ENCODE measurements at regions not wholly inside any gene's neighbourhood (a gene's known extent, or its start where the extent isn't known, plus 50 kb on each side); places are given as distances from the start of the nearest gene placed in this dataset.

DNA sequence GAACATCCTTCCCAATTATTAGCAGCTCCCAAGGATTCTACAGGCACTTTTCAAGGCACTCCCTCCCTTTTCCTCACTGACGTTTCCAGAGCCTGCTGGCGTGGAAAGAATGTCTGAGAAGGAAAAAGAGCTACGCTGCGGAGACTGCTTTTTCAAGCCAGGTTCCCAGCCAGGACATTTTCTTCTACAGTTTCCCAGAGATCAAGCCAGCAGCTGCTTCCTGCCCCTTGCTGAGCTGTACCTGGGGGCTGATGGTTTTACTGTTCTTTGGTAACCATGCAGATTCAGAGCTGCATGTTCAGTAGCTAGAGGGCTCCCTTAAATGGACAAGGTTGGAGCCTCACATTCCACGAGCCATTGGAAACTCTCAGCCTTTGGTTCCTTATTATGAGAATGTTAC, 133.4 kb downstream of the EVX1 start:
- H3K36me3 ChIP-seq: no peaks in the 10 kb centered on the region
- TF ChIP-seq, protein P1, sequence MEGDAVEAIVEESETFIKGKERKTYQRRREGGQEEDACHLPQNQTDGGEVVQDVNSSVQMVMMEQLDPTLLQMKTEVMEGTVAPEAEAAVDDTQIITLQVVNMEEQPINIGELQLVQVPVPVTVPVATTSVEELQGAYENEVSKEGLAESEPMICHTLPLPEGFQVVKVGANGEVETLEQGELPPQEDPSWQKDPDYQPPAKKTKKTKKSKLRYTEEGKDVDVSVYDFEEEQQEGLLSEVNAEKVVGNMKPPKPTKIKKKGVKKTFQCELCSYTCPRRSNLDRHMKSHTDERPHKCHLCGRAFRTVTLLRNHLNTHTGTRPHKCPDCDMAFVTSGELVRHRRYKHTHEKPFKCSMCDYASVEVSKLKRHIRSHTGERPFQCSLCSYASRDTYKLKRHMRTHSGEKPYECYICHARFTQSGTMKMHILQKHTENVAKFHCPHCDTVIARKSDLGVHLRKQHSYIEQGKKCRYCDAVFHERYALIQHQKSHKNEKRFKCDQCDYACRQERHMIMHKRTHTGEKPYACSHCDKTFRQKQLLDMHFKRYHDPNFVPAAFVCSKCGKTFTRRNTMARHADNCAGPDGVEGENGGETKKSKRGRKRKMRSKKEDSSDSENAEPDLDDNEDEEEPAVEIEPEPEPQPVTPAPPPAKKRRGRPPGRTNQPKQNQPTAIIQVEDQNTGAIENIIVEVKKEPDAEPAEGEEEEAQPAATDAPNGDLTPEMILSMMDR (IDR thresholded peaks at IDR 0.05): no peak
- H3K4me3 ChIP-seq: no peak overlapping the region
- no peak overlapping the region for H3K27ac ChIP-seq
- no peaks in the 10 kb centered on the region for H3K4me1 ChIP-seq
- intact Hi-C loops (cut with DNase I): no loop called here
- H3K27me3 ChIP-seq: no peaks in the 10 kb centered on the region
- no peak overlapping the region for H3K9ac ChIP-seq (ENCODE audit: low read depth in 2 of 2, low read length in 2 of 2)
- H3K9me3 ChIP-seq: no peaks in the 10 kb centered on the region
- no peak for DNase-seq

DNA sequence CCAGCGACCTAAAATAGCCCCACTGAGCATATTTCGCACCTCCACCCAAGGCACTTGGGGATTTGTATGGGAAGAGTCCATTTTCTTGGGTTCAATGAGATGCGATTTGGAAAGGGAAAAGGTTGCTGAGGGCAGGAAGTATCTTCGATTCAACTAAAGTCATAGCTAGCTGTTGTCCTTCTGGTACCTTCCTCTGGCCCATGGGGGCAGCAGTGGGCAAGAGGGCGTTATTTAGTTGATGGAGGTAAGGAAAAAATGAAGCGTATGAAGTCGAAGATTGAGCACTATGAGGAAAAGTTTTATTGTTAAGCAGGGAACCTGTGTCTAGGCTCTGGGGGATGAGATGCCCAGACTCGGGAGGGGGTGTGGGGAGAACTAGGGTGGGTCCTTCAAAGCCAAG, 135.4 kb downstream of the EVX1 start:
- H3K4me3 ChIP-seq: no peak overlapping the region
- intact Hi-C loops (cut with DNase I): no loop called here
- TF ChIP-seq, protein P1 (IDR thresholded peaks at IDR 0.05): no peak
- no peaks in the 10 kb centered on the region for H3K36me3 ChIP-seq
- H3K27ac ChIP-seq: no peak overlapping the region
- H3K27me3 ChIP-seq: no peaks in the 10 kb centered on the region
- H3K9me3 ChIP-seq: no peaks in the 10 kb centered on the region
- no peak for DNase-seq
- H3K4me1 ChIP-seq: no peaks in the 10 kb centered on the region
- no peak overlapping the region for H3K9ac ChIP-seq (ENCODE audit: low read depth in 2 of 2, low read length in 2 of 2)

DNA sequence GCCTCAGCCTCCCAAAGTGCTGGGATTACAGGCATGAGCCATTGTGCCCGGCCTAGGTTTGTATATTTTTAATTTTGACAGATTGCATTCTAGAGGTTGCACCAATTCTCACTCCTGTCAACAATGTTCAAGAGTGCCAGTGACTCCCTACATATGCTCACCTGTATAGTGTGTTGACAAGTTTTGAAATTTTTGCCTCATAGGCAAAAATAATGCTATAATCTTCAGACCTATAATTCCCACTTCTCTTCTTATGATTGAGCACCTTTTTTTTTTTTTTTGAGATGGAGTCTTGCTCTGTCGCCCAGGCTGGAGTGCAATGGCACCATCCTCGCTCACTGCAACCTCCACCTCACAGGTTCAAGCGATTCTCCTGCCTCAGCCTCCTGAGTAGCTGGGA, 139.7 kb downstream of the EVX1 start:
- Histone ChIP-seq H3K27ac (no peak overlapping the region), H3K4me3 (no peak overlapping the region), H3K4me1 (no peaks in the 10 kb centered on the region), H3K36me3 (no peaks in the 10 kb centered on the region), H3K9me3 (no peaks in the 10 kb centered on the region), H3K9ac (ENCODE audit: low read depth in 2 of 2, low read length in 2 of 2) (no peak overlapping the region), H3K27me3 (no peaks in the 10 kb centered on the region)
- TF ChIP-seq, protein P1 (IDR thresholded peaks at IDR 0.05): no peak
- DNase-seq: no peak
- intact Hi-C loops (cut with DNase I): no loop called here

DNA sequence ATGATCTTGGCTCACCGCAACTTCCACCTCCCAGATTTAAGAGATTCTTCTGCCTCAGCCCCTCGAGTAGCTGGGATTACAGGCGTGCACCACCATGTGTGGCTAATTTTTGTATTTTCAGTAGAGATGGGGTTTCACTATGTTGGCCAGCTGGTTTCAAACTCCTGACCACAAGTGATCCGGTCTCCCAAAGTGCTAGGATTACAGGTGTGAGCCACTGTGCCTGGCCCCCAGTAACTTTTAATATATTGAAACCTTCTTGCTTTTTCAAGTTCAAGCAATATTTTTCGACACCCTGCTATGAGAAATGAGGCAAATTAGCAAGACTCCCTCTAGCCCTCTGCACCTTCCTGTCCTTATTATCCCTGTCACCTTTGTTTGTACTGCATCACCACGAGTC, 144.0 kb downstream of the EVX1 start:
- H3K36me3 ChIP-seq: no peaks in the 10 kb centered on the region
- no peak for DNase-seq
- no peaks in the 10 kb centered on the region for H3K27me3 ChIP-seq
- H3K27ac ChIP-seq: no peak overlapping the region
- H3K4me1 ChIP-seq: no peaks in the 10 kb centered on the region
- H3K4me3 ChIP-seq: no peak overlapping the region
- TF ChIP-seq, protein P1 (IDR thresholded peaks at IDR 0.05): no peak
- no peaks in the 10 kb centered on the region for H3K9me3 ChIP-seq
- intact Hi-C loops (cut with DNase I): no loop called here
- no peak overlapping the region for H3K9ac ChIP-seq (ENCODE audit: low read depth in 2 of 2, low read length in 2 of 2)

DNA sequence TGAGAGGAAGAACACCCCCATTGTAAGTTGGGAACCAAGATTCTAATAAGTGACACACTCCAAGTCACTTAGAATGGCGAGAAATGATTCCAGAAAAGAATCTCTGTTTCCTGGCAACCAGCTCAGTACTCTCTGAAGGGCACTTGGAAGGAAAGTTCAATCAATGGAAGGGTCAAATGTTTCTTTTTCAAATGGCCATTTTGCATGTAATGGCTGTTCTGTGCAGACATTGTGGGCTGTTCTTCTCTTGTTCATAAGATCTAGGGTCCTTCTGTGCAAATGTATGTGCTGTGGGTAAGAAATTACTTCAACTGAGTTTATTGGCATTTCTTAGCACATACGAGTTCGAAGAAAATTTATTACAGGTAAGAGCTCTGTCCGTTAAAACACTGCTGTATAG, 145.3 kb downstream of the EVX1 start:
- no peak overlapping the region for H3K9ac ChIP-seq (ENCODE audit: low read depth in 2 of 2, low read length in 2 of 2)
- no peak overlapping the region for H3K4me3 ChIP-seq
- no peaks in the 10 kb centered on the region for H3K9me3 ChIP-seq
- DNase-seq: no peak
- H3K4me1 ChIP-seq: no peaks in the 10 kb centered on the region
- TF ChIP-seq, protein P1 (IDR thresholded peaks at IDR 0.05): no peak
- no peak overlapping the region for H3K27ac ChIP-seq
- H3K27me3 ChIP-seq: no peaks in the 10 kb centered on the region
- no peaks in the 10 kb centered on the region for H3K36me3 ChIP-seq
- intact Hi-C loops (cut with DNase I): no loop called here

DNA sequence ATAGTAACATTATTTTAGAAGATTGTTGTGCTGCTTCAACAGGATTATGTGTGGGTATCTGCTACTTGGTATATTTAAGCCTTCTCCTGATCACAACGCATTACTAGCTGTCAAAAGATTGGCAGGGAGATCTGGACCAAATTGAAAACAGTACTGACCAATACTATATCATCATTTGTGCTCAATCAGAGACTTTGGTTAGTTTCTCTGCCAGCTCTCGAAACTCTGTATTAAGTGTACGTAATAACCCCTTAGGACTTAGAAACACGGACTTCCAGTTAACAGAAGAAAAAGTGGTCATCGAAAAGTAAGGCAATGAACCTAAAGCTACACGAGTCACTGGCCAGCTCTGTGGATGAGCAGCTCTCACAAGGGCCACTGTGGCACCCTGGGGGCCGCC, 146.0 kb downstream of the EVX1 start:
- Histone ChIP-seq H3K36me3 (no peaks in the 10 kb centered on the region), H3K9ac (ENCODE audit: low read depth in 2 of 2, low read length in 2 of 2) (no peak overlapping the region), H3K9me3 (no peaks in the 10 kb centered on the region), H3K27ac (no peak overlapping the region), H3K4me3 (no peak overlapping the region), H3K4me1 (no peaks in the 10 kb centered on the region), H3K27me3 (no peaks in the 10 kb centered on the region)
- intact Hi-C loops (cut with DNase I): no loop called here
- TF ChIP-seq, protein P1 (IDR thresholded peaks at IDR 0.05): no peak
- DNase-seq: no peak
